ENCODE measurements at regions not wholly inside any gene's neighbourhood (a gene's known extent, or its start where the extent isn't known, plus 50 kb on each side); places are given as distances from the start of the nearest gene placed in this dataset.

DNA sequence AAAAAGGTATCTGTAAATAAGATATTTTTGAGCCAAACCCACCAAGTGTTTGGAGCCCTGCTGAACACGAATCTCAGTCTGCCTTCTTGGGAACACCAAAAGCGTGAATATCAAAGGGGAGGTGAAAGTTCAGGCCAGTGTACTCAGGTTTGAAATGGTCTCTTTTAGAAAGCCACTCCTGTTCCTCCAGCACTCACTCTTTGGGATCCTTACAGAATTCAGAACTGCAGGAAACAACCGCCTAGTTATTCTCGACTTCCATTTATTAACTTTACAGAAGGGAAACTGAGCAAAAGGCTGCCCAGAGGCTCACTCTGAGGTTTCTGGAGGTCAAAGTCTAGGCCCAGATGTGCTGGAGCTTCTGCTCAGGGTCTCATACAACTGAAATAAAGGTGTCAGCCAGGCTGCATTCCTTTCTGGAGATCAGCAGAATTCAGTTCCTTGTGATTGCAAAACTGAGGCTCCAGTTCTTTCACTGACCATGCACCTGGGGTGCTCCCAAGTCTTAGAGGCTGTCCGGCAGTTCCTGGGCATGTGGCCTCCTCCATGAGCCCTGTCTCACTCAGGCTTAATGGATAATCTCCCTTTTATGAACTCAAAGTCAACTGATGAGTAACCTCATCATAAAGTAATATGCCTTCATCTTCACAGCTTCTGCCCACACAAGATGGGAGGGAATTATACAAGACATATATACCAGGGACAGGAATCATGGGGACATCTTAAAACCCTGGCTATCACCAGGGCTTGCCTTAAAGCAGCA is 65.5 kb upstream of the TNFAIP3 start:
- no peak for TF ChIP-seq CTCF (IDR thresholded peaks at IDR 0.05; ENCODE audit: low read depth, low read length)
- in situ Hi-C loops (cut with HindIII; ENCODE audit: low sequenced_read_pairs): no loop called here

DNA sequence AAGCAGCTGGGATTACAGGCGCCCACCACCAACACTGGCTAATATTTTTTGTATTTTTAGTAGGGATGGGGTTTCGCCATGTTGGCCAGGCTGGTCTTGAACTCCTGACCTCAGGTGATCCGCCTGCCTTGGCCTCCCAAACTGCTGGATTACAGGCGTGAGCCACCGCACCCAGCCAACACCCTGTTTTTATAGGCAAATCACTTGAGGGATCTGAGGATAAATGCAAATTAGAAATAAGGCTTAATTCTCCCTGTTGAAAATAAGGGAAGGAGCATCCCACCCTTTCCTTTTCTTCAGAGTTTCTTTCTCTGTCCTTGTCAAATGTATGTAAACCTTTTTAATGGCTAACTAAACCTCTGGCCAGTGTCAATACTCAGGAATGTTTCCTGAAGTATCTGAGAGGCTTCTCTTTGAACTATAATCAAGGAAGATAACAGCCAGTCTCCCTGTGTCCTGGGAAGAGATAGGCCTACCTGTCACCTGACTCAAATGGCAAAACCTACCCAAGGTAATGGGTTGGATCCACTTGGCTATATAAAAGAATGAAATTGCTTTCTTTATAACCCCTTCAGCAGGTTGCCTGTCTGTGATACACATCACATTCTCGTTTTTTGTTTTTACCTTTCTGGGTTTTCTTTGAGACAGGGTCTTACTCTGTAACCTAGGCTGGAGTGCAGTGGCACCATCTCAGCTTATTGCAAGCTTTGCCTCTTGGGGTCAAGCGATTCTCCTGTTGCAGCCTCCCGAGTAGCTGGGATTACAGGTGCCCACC is 64.5 kb upstream of the TNFAIP3 start:
- H3K4me3 ChIP-seq (ENCODE audit: low read depth, low read length): no peak overlapping the region
- in situ Hi-C loops (cut with HindIII; ENCODE audit: low sequenced_read_pairs): no loop called here
- no peak for TF ChIP-seq CTCF (IDR thresholded peaks at IDR 0.05; ENCODE audit: low read depth, low read length)
- no peak for DNase-seq (ENCODE audit: low read depth, low spot score)

More for the DNA sequence above, 65.5 kb upstream of the TNFAIP3 start:
- H3K4me3 ChIP-seq (ENCODE audit: low read depth, low read length): no peak overlapping the region
- DNase-seq (ENCODE audit: low read depth, low spot score): no peak

DNA sequence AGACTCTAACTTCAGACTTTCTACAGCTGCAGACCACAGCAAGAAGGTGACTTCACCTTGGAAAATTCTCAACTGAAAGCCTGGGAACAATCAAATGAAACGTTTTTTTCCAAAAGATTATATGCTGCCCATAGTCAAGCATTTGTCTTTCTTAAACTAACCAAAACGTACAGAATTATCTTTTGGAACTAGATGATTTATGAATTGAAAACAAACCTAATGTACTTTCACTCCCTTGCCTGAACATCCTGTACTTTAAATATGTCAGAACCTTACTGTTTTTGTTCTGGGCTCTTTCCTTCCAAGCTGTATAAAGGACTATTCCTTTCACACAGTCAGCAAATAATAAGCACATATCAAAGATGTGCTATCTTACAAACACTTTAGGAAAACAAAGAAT is 62.4 kb upstream of the TNFAIP3 start:
- no peak overlapping the region for H3K4me3 ChIP-seq (ENCODE audit: low read depth, low read length)
- TF ChIP-seq CTCF (IDR thresholded peaks at IDR 0.05; ENCODE audit: low read depth, low read length): no peak
- peak; percentile 72 for DNase-seq (ENCODE audit: low read depth, low spot score)
- in situ Hi-C loops (cut with HindIII; ENCODE audit: low sequenced_read_pairs): no loop called here

DNA sequence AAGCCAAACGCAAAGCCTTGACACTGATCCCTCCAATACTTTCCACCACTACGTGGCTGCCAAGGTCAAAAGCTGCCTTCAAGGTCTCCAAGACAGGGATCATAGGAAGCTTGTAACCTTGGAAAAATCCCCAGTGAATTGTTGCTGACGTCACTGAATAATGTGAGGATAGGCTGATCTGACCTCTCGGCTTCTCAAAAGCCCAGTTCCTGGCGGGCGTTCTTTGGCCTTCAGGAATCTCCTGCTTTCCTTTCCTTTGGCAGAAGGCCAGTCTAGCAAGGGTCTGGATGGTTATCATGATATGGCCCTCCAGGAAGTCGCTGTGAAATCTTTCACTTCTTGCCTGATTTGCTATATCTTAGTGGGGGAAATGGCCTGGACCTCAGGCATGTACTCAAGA is 61.4 kb upstream of the TNFAIP3 start:
- in situ Hi-C loops (cut with HindIII; ENCODE audit: low sequenced_read_pairs): no loop called here
- no peak overlapping the region for H3K4me3 ChIP-seq (ENCODE audit: low read depth, low read length)
- no peak for DNase-seq (ENCODE audit: low read depth, low spot score)
- TF ChIP-seq CTCF (IDR thresholded peaks at IDR 0.05; ENCODE audit: low read depth, low read length): no peak

- DNase-seq (ENCODE audit: low read depth, low spot score): no peak
- no peak overlapping the region for H3K4me3 ChIP-seq (ENCODE audit: low read depth, low read length)
- in situ Hi-C loops (cut with HindIII; ENCODE audit: low sequenced_read_pairs): no loop called here
- no peak for TF ChIP-seq CTCF (IDR thresholded peaks at IDR 0.05; ENCODE audit: low read depth, low read length)
Observed at GRCh38 chr6:137806914-137807682, 60.0 kb upstream of the TNFAIP3 start.

DNA sequence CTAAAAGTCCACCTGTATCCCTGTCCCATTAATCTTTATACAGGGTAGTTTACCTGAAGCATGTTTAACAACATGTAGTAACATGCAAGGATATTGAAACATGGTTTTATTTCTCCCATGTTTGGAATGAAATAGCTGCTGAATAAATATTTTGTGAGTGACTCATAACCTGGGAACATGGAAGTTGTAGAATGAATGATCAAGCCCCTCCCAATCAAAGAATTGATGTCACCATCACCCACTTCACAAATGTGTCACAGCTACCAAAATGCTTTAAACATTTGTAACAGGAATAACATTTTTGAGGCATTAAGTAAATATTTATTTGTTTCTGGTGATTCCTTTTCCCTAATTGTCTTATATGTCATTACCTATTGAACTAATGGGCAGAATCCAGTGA is 58.9 kb upstream of the TNFAIP3 start:
- in situ Hi-C loops (cut with HindIII; ENCODE audit: low sequenced_read_pairs): no loop called here
- DNase-seq (ENCODE audit: low read depth, low spot score): peak; percentile 72
- H3K4me3 ChIP-seq (ENCODE audit: low read depth, low read length): no peak overlapping the region
- TF ChIP-seq CTCF (IDR thresholded peaks at IDR 0.05; ENCODE audit: low read depth, low read length): no peak
